GM21367 (cell line): ENCODE measurements at regions not wholly inside any gene's neighbourhood (a gene's known extent, or its start where the extent isn't known, plus 50 kb on each side); places are given as distances from the start of the nearest gene placed in this dataset.

Source experiments
- ATAC-seq: cut with Tn5 transposase; IDR thresholded peaks from one replicate; pipeline ENCODE4 v1.9.1; 2021; ENCODE audit not compliant: unreplicated experiment

GRCh38 chr12:87930033-87930432 lies 99.2 kb downstream of the C12orf50 start:
- no peak for ATAC-seq

DNA sequence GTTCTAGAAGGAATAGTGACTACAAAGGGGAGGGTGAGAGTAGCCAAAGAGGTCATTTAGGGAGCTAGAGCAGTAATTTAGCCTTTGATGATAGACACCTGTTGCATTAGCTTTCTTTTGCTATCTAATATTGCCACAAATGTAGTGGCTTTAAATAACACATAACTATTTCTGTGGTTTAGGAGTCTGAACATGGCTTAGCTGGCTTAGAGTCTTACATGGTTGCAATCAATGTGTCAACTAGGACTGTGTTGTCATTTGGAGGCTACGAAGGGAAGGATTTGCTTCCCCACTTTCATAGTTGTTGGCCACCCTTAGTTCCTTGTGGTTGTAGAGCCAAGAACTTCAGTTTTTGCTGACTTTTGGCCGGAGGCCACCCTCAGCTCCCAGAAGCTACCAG lies 99.9 kb downstream of the C12orf50 start:
- ATAC-seq = no peak

DNA sequence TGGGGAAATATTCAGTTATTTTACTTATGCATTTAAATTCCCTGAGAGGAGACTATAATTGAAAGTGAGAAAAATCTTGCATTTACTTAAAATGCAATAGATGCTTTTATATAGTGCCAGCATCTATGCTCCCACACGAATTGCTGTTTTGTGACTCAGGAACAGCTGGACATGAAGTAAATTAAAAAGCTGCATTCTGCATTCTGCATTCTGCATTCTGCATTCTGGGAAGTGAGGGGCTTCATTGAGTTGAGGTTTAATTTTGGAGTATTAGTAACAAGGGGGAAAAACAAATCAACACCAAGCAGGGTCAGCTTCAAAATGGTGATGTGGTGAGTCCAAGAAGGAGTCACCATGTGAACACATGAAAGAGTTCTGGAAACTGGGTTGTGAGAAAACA lies 101.2 kb downstream of the C12orf50 start:
- ATAC-seq = no peak

- no peak for ATAC-seq
Measured at GRCh38 chr12:87925021-87925420, 104.2 kb downstream of the C12orf50 start.

DNA sequence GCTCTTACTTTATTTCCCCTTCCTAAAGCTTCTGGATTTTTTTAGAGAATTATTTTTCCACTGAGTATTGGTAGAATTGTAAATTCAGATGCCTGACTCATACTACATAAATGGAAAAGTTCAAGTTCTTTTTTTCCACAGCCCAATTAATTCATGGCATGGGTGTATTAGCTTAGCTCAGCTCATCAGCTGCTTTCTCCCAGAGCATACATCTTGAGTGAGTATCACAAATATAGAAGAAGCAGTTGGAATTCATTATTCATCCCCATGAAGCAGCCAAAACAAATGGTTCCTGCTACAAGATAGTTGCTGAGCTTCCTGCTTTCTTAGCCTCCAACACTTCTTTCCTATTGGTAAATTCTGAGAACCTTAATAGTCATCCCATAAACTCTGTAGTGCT lies 105.1 kb downstream of the C12orf50 start:
- no peak for ATAC-seq

GRCh38 chr12:87923361-87923760 lies 105.8 kb downstream of the C12orf50 start:
- no peak for ATAC-seq

DNA sequence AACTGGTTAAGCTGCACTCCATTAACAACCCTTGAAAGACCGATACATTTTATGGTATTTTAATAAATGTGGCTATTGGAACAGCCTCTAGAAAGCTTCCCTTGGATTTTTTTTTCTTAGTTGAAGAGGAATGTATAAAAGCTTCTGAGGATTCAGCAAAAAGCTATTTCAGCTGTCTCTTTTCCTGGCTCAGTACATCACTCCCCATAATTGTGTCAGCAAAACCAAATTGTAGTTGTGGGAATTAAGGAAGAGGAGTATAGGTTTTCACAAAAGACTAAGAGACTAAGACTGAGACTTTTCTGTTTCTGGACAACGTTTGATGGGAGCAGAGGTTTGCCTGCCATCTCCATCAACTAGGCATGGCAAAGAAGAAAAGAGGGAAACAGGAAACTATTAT lies 106.5 kb downstream of the C12orf50 start:
- ATAC-seq = no peak

- no peak for ATAC-seq
Measured at GRCh38 chr12:87921621-87922020, 107.6 kb downstream of the C12orf50 start.

- no peak for ATAC-seq
Measured at GRCh38 chr12:87920139-87920538, 109.1 kb downstream of the C12orf50 start.

GRCh38 chr12:87901457-87901856 lies 127.7 kb downstream of the C12orf50 start:
- no peak for ATAC-seq

DNA sequence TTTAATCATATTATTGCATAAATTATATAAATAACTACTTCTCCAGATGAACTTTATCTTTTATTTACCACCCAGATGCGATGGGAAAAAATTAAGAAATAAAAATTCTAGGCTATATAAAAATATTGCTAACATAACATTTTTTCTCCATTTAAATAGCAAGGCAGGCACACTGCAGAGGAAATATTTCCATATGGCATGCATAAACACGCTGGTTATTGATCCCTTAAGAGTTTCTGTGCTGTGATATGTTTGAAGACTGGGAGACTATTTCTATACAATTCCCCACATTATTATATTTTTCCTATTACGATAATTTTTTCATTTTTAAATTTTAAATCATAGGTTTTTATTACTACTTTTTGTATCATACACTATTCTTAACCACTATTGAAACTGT lies 131.5 kb downstream of the C12orf50 start:
- no peak for ATAC-seq

- no peak for ATAC-seq
Measured at GRCh38 chr12:87883806-87884205, 145.4 kb downstream of the C12orf50 start.

GRCh38 chr12:87879141-87879540 lies 150.1 kb downstream of the C12orf50 start:
- ATAC-seq = no peak

DNA sequence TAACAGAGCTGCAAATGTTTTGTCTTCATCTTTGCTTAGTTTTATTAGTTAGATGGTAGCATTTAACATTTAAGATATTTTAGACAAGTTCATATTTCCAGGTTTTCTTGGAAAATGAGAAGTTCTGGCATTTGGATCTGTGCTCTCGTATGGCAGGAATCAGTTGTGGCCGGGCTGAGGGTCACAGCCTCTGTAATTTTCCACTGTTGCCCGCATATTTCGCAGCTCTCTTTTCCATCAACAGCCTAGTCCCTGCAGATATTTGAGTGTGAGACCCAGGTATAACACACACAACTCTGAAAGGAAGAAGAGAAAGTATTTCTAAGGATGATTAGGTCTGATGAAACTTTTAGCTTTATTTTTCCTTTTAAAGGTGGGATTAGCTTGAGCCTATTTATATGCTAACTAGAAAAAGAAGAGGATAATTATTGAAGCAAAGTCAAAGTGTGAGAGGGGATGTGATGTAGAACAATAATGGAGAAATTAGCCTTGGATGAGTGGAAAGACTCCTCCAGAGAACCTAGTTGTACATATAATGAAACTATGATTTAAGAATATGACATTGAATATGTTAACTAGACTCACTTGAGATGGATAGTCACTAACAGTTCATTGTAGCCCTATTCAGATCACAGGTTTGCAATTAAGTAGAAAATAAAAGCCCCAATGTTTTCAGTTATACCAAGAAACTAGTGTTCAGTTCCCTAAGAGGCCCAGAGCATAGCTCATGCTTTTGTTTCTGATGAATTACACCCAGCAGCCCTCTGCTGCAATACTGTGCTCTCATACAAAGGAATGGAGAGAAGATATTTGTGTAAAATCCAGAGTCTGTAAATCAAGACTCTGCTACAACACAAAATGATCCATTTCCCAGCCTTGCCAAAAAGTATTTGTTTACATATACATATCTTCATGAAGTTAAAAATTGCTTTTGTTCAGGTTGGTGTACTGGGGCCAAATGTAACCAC lies 158.4 kb downstream of the C12orf50 start:
- ATAC-seq = no peak

DNA sequence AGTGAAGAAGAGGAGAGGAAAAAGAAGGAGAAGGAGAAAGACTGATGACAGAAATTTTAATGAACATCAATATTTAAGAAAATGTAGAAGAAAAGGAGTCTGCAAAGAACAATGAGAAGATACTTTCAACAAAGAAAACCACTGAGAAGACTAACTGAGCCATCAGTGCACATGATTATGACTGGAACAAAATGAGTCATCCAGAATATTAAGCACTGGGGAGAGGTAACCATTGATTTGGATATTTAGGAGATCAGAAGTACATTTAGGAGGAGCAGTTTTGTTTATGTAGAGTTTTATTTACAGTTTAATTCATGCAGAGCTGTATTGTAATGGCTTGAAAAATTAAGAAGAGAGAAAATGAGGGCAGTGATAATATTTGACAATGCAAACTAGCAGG lies 159.1 kb downstream of the C12orf50 start:
- no peak for ATAC-seq

DNA sequence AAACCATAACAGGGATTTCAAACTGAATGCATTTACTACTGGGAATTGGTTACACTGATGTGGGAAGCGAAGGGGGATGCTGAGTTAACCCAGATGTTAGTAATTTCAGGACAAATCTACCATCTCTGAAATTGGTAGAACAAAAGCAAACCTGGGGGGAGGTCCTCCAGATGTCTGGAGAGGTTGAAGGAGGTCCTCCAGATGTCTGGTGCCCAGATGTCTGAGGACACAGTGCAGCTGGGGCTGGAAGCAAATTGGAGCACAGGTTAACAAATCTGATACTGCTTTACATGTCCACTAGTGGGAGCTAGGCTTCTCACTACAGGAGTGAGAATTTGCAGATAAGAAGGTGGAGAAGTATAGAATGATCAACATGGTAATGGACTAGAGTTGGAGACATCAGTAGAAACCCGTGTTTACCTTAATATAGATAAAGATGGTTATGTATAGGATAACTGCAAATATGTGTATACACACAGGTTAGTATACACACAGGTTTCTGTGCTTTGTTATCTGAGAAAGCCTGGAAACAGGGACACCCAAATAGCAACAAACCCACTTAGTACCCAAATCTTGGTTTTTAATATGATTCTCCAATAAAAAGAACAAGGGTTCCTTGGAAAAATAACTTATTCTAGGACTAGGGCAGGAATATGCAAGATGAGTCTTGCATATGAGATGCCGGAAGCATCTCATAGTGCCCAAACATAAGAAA lies 162.5 kb downstream of the C12orf50 start:
- peak; percentile 63 for ATAC-seq

DNA sequence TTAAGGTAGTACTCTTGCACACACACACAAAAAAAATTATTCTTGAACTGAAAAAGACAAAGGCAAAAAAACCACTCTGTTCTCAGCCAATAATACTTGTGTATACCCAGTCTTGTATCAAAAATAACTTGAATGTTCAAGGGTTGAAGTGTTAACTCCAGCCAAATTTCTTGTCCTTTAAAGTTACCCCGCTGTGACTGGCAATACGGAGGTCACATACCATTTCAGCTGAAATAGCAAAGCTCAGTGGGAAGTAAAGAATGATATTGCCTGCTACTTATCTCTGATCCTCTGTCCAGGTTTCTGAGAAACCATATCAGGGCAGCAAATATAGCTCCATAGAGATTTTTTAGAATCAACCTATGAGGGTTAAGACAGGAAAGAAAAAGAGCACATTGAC lies 167.4 kb downstream of the C12orf50 start:
- no peak for ATAC-seq

DNA sequence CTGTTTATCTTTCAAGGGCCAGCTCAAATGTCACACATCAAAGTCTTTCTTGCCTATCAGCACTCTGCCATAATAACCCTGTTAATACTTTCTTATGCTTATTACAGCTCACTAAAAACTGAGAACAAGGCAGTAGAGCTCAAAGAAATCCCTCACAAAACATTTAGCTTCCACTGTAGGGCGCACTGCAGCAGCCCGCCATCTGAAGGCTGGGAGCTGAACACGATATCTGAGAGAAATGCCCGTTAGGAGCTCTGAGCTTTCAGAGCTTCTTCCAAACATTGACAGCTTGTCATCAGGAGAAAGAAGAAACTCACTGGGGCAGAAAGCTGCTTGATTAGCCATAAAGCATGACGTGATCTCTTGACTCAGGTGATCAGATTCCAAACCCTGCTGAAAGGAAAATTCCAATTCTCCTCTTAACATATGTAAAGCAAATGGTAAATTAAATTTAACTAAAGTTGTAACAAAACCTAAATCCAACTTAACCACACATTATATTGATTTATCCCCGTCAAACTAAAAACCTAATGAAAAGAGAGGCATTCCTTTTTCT lies 175.7 kb downstream of the C12orf50 start:
- no peak for ATAC-seq

DNA sequence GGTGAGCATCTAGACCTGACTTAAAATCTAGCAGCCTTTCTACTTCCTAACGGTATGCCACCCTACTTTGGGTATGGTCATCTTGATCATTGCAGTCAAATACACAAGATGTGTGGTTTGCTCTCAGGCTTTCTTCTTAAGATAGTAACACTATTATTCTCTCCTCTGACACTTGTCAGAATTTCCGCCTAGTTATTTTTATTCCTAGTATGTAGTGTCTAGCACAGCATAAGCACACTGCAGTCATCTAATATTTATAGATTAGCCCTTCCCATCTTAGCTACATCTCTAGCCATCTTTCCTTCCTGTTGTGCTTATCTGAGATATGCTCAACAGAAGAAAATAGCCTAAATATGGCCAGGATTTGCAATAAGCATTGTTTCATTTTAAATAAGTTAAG lies 180.1 kb downstream of the C12orf50 start:
- no peak for ATAC-seq

DNA sequence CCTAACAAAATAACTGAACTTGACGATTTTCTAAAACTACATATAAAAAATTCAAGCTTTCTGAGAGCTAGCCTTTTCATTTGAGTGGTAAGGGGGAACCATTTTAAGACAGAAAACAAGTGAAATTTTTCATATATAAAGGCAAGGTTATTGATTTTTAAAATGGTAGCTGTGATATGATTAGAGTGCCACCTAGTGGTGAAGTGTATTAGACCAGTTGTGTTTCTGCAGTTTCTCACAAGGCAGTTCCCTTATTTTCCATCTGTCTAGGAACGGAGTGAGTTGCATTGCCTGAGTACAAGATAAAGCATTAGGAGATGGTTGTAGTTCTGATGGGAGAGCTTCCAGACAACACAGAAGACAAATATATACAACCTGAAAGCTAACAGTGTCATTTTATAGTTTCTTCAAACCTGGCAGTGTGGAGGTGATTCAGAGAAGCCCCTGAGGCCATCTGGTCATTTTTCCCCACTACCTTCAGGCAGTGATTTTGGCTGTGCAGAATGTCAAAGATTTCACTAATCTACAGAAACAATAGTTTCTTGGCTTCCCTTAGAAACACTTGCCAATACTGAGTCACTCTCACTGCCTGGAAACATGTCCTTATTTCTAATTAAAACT lies 180.8 kb downstream of the C12orf50 start:
- peak; percentile 54 for ATAC-seq

DNA sequence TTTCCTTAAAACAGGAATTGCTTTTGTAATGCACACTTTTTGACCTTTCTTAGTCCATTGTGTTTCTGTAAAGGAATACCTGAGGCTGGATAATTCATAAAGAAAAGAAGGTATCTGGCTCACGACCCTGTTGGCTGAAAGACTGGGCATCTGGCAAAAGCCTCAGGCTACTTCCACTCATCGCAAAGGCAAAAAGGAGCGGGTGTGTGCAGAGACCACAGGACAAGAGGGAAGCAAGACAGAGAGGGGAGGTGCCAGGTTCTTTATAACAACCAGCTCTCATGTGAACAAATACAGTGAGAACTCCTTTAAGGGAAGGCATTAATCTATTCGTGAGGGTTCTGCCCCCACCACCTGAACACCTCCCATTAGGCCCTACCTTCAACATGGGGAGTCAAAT lies 182.1 kb downstream of the C12orf50 start:
- ATAC-seq = no peak
